Activated naive CD4-positive, alpha-beta T cell treated with anti-CD3 and anti-CD28 coated beads, Interleukin-2, amount 50 U/mL, for 72 hours (primary cell): ENCODE measurements at regions not wholly inside any gene's neighbourhood (a gene's known extent, or its start where the extent isn't known, plus 50 kb on each side); places are given as distances from the start of the nearest gene placed in this dataset.
"Not testable (repeated sequence)": the region's sequence is repeated elsewhere in the genome, so short reads cannot be mapped to it uniquely, and the experiment has no call there.

ENCODE experiments used
- ATAC-seq, 2 donors: fragments of 150-1000 bp; cut with Tn5 transposase; 2 replicates each; pipeline ENCODE4 v1.10.0; 2021; ENCODE audit warnings: mild to moderate bottlenecking in 2 of 2, moderate library complexity in 2 of 2
- DNase-seq, 2 donors: peaks; one replicate each; pipeline ENCODE4 v3.0.0; 2021 to 2022; ENCODE audit warnings: low spot score in 2 of 2
- H3K27ac Mint-ChIP-seq, 2 donors: one replicate each; pipeline ENCODE4 v1.8.0; 2022; ENCODE audit warnings: mild to moderate bottlenecking in 2 of 2, mixed read lengths in 2 of 2
- H3K36me3 Mint-ChIP-seq, 2 donors: one replicate each; pipeline ENCODE4 v1.8.0; 2022; ENCODE audit warnings: mixed read lengths in 2 of 2
- H3K9me3 Mint-ChIP-seq, 2 donors: one replicate each; pipeline ENCODE4 v1.8.0; 2022; ENCODE audit warnings: mixed read lengths in 2 of 2

- not testable (repeated sequence) for H3K9me3 Mint-ChIP-seq, ATAC-seq, H3K36me3 Mint-ChIP-seq, DNase-seq, H3K27ac Mint-ChIP-seq
Observed at GRCh38 chr2:208811885-208812284, 405.3 kb downstream of the PTH2R start.

GRCh38 chr2:208819190-208819589 lies 412.6 kb downstream of the PTH2R start:
- H3K27ac Mint-ChIP-seq, result no peak overlapping the region
- DNase-seq, result no peak
- ATAC-seq, result no peak
- no peaks in the 10 kb centered on the region for H3K36me3 Mint-ChIP-seq
- H3K9me3 Mint-ChIP-seq, result peaks cover 0 to 3% of the 10 kb centered on the region in 2 donors

- no peak overlapping the region for H3K27ac Mint-ChIP-seq
- H3K9me3 Mint-ChIP-seq, result peaks cover 0 to 3% of the 10 kb centered on the region in 2 donors
- H3K36me3 Mint-ChIP-seq, result no peaks in the 10 kb centered on the region
- DNase-seq (no peak), ATAC-seq (no peak)
Observed at GRCh38 chr2:208820014-208820688, 413.6 kb downstream of the PTH2R start.

- DNase-seq (no peak), ATAC-seq (no peak)
- Mint-ChIP-seq H3K27ac (no peak overlapping the region), H3K9me3 (peaks cover 6 to 7% of the 10 kb centered on the region in 2 donors), H3K36me3 (peaks cover 8% of the 10 kb centered on the region in 2 donors)
Observed at GRCh38 chr2:208827109-208827508, 420.5 kb downstream of the PTH2R start.

GRCh38 chr2:208827549-208828221 lies 421.1 kb downstream of the PTH2R start:
- ATAC-seq (no peak), DNase-seq (no peak)
- Mint-ChIP-seq H3K36me3 (peaks cover 8 to 13% of the 10 kb centered on the region in 2 donors), H3K27ac (no peak overlapping the region), H3K9me3 (peaks cover 6 to 7% of the 10 kb centered on the region in 2 donors)

- Mint-ChIP-seq H3K36me3 (peaks cover 8 to 17% of the 10 kb centered on the region in 2 donors), H3K27ac (no peak overlapping the region), H3K9me3 (peaks cover 9 to 12% of the 10 kb centered on the region in 2 donors)
- ATAC-seq (no peak), DNase-seq (no peak)
Observed at GRCh38 chr2:208830203-208830602, 423.6 kb downstream of the PTH2R start.

- ATAC-seq (no peak), DNase-seq (no peak)
- no peak overlapping the region for H3K27ac Mint-ChIP-seq
- H3K36me3 Mint-ChIP-seq, result no peaks in the 10 kb centered on the region
- H3K9me3 Mint-ChIP-seq, result peaks cover 5 to 12% of the 10 kb centered on the region in 2 donors
Observed at GRCh38 chr2:208847651-208848050, 441.1 kb downstream of the PTH2R start.

GRCh38 chr2:208854717-208855116 lies 448.1 kb downstream of the PTH2R start:
- DNase-seq (no peak), ATAC-seq (no peak)
- Mint-ChIP-seq H3K27ac (no peak overlapping the region), H3K9me3 (peaks cover 27 to 45% of the 10 kb centered on the region in 2 donors), H3K36me3 (peaks cover 8 to 16% of the 10 kb centered on the region in 2 donors)

GRCh38 chr2:208867374-208867773 lies 460.8 kb downstream of the PTH2R start:
- Mint-ChIP-seq H3K36me3 (no peaks in the 10 kb centered on the region), H3K27ac (no peak overlapping the region), H3K9me3 (peaks cover 0 to 4% of the 10 kb centered on the region in 2 donors)
- DNase-seq (no peak), ATAC-seq (no peak)

- Mint-ChIP-seq H3K27ac (no peak overlapping the region), H3K36me3 (no peaks in the 10 kb centered on the region), H3K9me3 (peaks cover 7% of the 10 kb centered on the region in 2 donors)
- no peak for DNase-seq
- ATAC-seq, result peak in 1 of 2 donors; percentile 61
Observed at GRCh38 chr2:208872591-208872990, 466.0 kb downstream of the PTH2R start.

GRCh38 chr2:208879666-208880065 lies 473.1 kb downstream of the PTH2R start:
- Mint-ChIP-seq H3K27ac (no peak overlapping the region), H3K36me3 (no peaks in the 10 kb centered on the region)
- ATAC-seq, result no peak

GRCh38 chr2:208880171-208880570 lies 473.6 kb downstream of the PTH2R start:
- ATAC-seq (no peak), DNase-seq (no peak)
- Mint-ChIP-seq H3K27ac (no peak overlapping the region), H3K9me3 (peaks cover 4 to 15% of the 10 kb centered on the region in 2 donors), H3K36me3 (no peaks in the 10 kb centered on the region)

More at GRCh38 chr2:208879666-208880065, 473.1 kb downstream of the PTH2R start:
- H3K9me3 Mint-ChIP-seq, result peaks cover 4 to 15% of the 10 kb centered on the region in 2 donors
- DNase-seq, result no peak

- H3K9me3 Mint-ChIP-seq, result peaks cover 12 to 13% of the 10 kb centered on the region in 2 donors
- DNase-seq (no peak), ATAC-seq (no peak)
- H3K36me3 Mint-ChIP-seq, result peaks cover 0 to 6% of the 10 kb centered on the region in 2 donors
- no peak overlapping the region for H3K27ac Mint-ChIP-seq
Observed at GRCh38 chr2:208890486-208890885, 483.9 kb downstream of the PTH2R start.

GRCh38 chr2:208892203-208892602 lies 485.6 kb downstream of the PTH2R start:
- Mint-ChIP-seq H3K36me3 (peaks cover 0 to 6% of the 10 kb centered on the region in 2 donors), H3K9me3 (peaks cover 8 to 17% of the 10 kb centered on the region in 2 donors), H3K27ac (no peak overlapping the region)
- no peak for DNase-seq
- ATAC-seq, result no peak

GRCh38 chr2:208906330-208906729 lies 499.7 kb downstream of the PTH2R start:
- H3K27ac Mint-ChIP-seq, result no peak overlapping the region
- ATAC-seq, result no peak

GRCh38 chr2:208915401-208915800 lies 508.4 kb upstream of the MAP2 start:
- ATAC-seq (no peak), DNase-seq (no peak)
- peaks cover 9 to 18% of the 10 kb centered on the region in 2 donors for H3K9me3 Mint-ChIP-seq
- no peak overlapping the region for H3K27ac Mint-ChIP-seq
- H3K36me3 Mint-ChIP-seq, result no peaks in the 10 kb centered on the region

More at GRCh38 chr2:208906330-208906729, 499.7 kb downstream of the PTH2R start:
- Mint-ChIP-seq H3K36me3 (no peaks in the 10 kb centered on the region), H3K9me3 (peaks cover 6 to 10% of the 10 kb centered on the region in 2 donors)
- no peak for DNase-seq

GRCh38 chr2:208916881-208917280 lies 507.0 kb upstream of the MAP2 start:
- no peak for DNase-seq
- Mint-ChIP-seq H3K9me3 (peaks cover 16 to 24% of the 10 kb centered on the region in 2 donors), H3K27ac (no peak overlapping the region), H3K36me3 (no peaks in the 10 kb centered on the region)
- no peak for ATAC-seq
